ENCODE measurements at regions not wholly inside any gene's neighbourhood (a gene's known extent, or its start where the extent isn't known, plus 50 kb on each side); places are given as distances from the start of the nearest gene placed in this dataset.

DNA sequence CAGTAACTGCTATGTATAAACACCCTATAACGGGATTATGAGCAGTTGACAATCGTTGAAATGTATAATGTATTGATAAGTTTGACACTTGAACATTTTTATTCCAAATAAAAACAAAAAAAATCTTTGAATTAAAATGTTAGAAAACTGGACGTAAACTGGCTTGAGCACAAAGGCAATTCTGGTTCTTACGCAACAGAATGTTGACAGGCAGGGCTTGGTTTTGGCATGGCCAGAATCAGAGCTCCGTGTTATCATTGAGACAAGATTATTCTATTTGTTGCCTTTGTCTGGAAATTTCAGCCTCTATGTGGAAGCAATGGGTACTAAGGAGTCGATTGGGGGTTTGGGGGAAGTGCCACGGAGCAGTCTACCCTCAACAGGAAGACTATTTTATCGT, 1028.6 kb upstream of the ZEB2 start:
- Histone ChIP-seq H3K14ac (ENCODE audit: insufficient read depth, low read length) (no peak overlapping the region), H3K79me2 (ENCODE audit: insufficient read depth, low read length) (no peaks in the 10 kb centered on the region), H3T11ph (ENCODE audit: low read length) (no peak overlapping the region), H2AK5ac (ENCODE audit: insufficient read length, low read length) (no peak overlapping the region), H3K9me3 (ENCODE audit: control insufficient read depth, low read depth, low read length) (no peaks in the 10 kb centered on the region), H2BK120ac (ENCODE audit: low read depth, low read length, poor library complexity, severe bottlenecking) (no peak overlapping the region), H3K27ac (ENCODE audit: insufficient read length, low read depth, low read length) (no peak overlapping the region), H4K5ac (ENCODE audit: insufficient read length, low read depth, low read length) (no peak overlapping the region), H4K8ac (replicated peaks; ENCODE audit: insufficient read length, low read depth, low read length) (no peak overlapping the region), H4K91ac (ENCODE audit: insufficient read length, low read depth, low read length) (no peak overlapping the region), H3K79me1 (ENCODE audit: insufficient read depth, low read depth, low read length, poor library complexity, severe bottlenecking) (no peaks in the 10 kb centered on the region), H3K4ac (ENCODE audit: low read depth, low read length) (no peak overlapping the region), H3K4me1 (ENCODE audit: insufficient read depth, low read length) (no peaks in the 10 kb centered on the region), H2BK20ac (ENCODE audit: low read depth, low read length, poor library complexity, severe bottlenecking) (no peak overlapping the region), H3K18ac (ENCODE audit: insufficient read length, low read depth, low read length) (no peak overlapping the region), H3K4me2 (ENCODE audit: insufficient read depth, insufficient read length, low read length) (no peak overlapping the region), H3K27me3 (ENCODE audit: insufficient read depth, low read length) (no peaks in the 10 kb centered on the region), H3K9ac (ENCODE audit: extremely low read depth, insufficient read length, low read length) (no peak overlapping the region), H2BK15ac (ENCODE audit: low read depth, low read length) (no peak overlapping the region), H3K23ac (ENCODE audit: insufficient read length, low read depth, low read length) (no peak overlapping the region), H2BK5ac (ENCODE audit: insufficient read length, low read length) (no peak overlapping the region), H2AFZ (ENCODE audit: low read length) (no peak overlapping the region), H4K20me1 (ENCODE audit: control insufficient read depth, insufficient read depth, insufficient read length) (no peaks in the 10 kb centered on the region), H3K56ac (ENCODE audit: insufficient read length, low read depth, low read length) (no peak overlapping the region), H3K23me2 (ENCODE audit: insufficient read length, low read depth, low read length, poor library complexity, severe bottlenecking) (no peaks in the 10 kb centered on the region), H2BK12ac (ENCODE audit: insufficient read length, low read depth, low read length) (no peak overlapping the region)
- no peaks in the 10 kb centered on the region for H3K27me3 Mint-ChIP-seq (ENCODE audit: low read depth)
- TF ChIP-seq, protein P1, sequence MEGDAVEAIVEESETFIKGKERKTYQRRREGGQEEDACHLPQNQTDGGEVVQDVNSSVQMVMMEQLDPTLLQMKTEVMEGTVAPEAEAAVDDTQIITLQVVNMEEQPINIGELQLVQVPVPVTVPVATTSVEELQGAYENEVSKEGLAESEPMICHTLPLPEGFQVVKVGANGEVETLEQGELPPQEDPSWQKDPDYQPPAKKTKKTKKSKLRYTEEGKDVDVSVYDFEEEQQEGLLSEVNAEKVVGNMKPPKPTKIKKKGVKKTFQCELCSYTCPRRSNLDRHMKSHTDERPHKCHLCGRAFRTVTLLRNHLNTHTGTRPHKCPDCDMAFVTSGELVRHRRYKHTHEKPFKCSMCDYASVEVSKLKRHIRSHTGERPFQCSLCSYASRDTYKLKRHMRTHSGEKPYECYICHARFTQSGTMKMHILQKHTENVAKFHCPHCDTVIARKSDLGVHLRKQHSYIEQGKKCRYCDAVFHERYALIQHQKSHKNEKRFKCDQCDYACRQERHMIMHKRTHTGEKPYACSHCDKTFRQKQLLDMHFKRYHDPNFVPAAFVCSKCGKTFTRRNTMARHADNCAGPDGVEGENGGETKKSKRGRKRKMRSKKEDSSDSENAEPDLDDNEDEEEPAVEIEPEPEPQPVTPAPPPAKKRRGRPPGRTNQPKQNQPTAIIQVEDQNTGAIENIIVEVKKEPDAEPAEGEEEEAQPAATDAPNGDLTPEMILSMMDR (conservative IDR thresholded peaks at IDR 0.05) = no peak
- no peak overlapping the region for H3K27ac Mint-ChIP-seq
- H3K4me3 Mint-ChIP-seq = no peak overlapping the region
- no CpG with 5 or more reads among the region's 8 CpGs for WGBS (ENCODE audit: extremely low coverage, insufficient read length, low lambda C conversion rate)
- no peaks in the 10 kb centered on the region for H3K36me3 Mint-ChIP-seq (ENCODE audit: insufficient read depth in 1 of 3, low read depth in 3 of 3)
- H3K4me1 Mint-ChIP-seq = peaks cover 6 to 12% of the 10 kb centered on the region in 2 experiments
- no peaks in the 10 kb centered on the region; a peak in 1 of 5 replicates for H3K9me3 Mint-ChIP-seq
- DNase-seq = no peak
